CD4-positive, alpha-beta memory T cell (primary cell): ENCODE measurements at regions not wholly inside any gene's neighbourhood (a gene's known extent, or its start where the extent isn't known, plus 50 kb on each side); places are given as distances from the start of the nearest gene placed in this dataset.

Experiments used
- CTCF ChIA-PET: fragments of 350-600 bp; sonication (Branson Sonifier 250); formaldehyde crosslinking; loops from one replicate; lab custom pipeline; 2021; ENCODE audit warnings: inconsistent platforms; ENCODE audit not compliant: partially characterized antibody; lab: Charles Lee
- POLR2A ChIA-PET: fragments of 350-600 bp; sonication (Branson Sonifier 250); formaldehyde crosslinking; loops from one replicate; lab custom pipeline; 2021; ENCODE audit not compliant: partially characterized antibody; lab: Charles Lee
- DNase-seq, 5 donors: peaks; one replicate each; pipeline versions ENCODE4 v3.0.0 to v3.0.0-alpha.2; 2020 to 2022; ENCODE audit warnings: mixed read lengths in 1 of 5
- H3K27ac ChIP-seq: one replicate; pipeline ENCODE4 v1.7.0; 2013; ENCODE audit warnings: low read depth, low read length
- H3K27me3 ChIP-seq: 2 replicates; pipeline ENCODE4 v1.7.0; 2013; ENCODE audit warnings: mild to moderate bottlenecking, low read length, moderate library complexity; ENCODE audit not compliant: insufficient read depth
- H3K36me3 ChIP-seq: 2 replicates; pipeline ENCODE4 v1.7.0; 2013; ENCODE audit warnings: mild to moderate bottlenecking, low read length, moderate library complexity; ENCODE audit not compliant: insufficient read depth
- H3K4me1 ChIP-seq: 2 replicates; pipeline ENCODE4 v1.7.0; 2013; ENCODE audit warnings: mild to moderate bottlenecking, low read length, moderate library complexity; ENCODE audit not compliant: insufficient read depth
- H3K4me3 ChIP-seq, 2 donors: one replicate each; pipeline ENCODE4 v1.7.0; 2013; ENCODE audit warnings: low read length in 2 of 2, mild to moderate bottlenecking in 1 of 2
- H3K9me3 ChIP-seq, 2 donors: one replicate each; pipeline ENCODE4 v1.7.0; 2013; ENCODE audit warnings: low read length in 2 of 2, control low read depth in 1 of 2; ENCODE audit not compliant: control insufficient read depth in 1 of 2
- H3K27ac Mint-ChIP-seq, 7 donors: one replicate each; pipeline ENCODE4 v1.8.0; 2020 to 2021; ENCODE audit warnings: mixed read lengths in 7 of 7, mild to moderate bottlenecking in 6 of 7, inconsistent platforms in 3 of 7, moderate library complexity in 3 of 7
- H3K27me3 Mint-ChIP-seq, 2 donors: one replicate each; pipeline ENCODE4 v1.8.0; 2020 to 2021; ENCODE audit warnings: mixed read lengths in 2 of 2
- H3K36me3 Mint-ChIP-seq, 2 donors: one replicate each; pipeline ENCODE4 v1.8.0; 2020 to 2021; ENCODE audit warnings: mixed read lengths in 2 of 2, inconsistent platforms in 1 of 2, mild to moderate bottlenecking in 1 of 2
- H3K4me1 Mint-ChIP-seq, 4 donors: one replicate each; pipeline ENCODE4 v1.8.0; 2020 to 2021; ENCODE audit warnings: mixed read lengths in 4 of 4, mild to moderate bottlenecking in 1 of 4
- H3K4me3 Mint-ChIP-seq, 8 donors: one replicate each; pipeline ENCODE4 v1.8.0; 2020 to 2021; ENCODE audit warnings: mixed read lengths in 8 of 8, mild to moderate bottlenecking in 7 of 8, moderate library complexity in 6 of 8, inconsistent platforms in 3 of 8
- H3K9me3 Mint-ChIP-seq, 8 donors: one replicate each; pipeline ENCODE4 v1.8.0; 2020 to 2021; ENCODE audit warnings: mixed read lengths in 8 of 8, mild to moderate bottlenecking in 5 of 8, inconsistent platforms in 3 of 8, moderate library complexity in 1 of 8
- intact Hi-C: fragments of 100-400 bp; cut with micrococcal nuclease; formaldehyde crosslinking; loops from one replicate; pipeline ENCODE4 v1.15.1; 2023

DNA sequence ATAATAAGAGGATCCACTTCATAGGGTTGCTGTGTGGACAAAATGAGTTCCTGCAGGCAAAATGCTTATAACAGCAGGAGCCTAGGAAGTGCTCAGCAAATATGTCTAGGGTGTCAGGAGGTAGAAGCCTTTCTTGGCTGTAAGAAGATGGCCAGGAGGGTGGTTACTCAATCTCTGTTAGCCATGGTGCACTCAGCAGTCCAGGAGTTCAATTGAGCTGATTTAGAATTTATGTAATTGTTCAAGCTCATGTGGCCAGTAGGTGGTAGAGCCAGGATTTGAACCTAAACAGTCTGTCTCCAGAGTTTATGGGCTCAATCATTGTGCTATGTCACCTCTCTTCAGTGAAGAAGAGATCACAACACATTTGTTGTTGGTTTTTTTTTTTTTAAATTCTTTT lies 381.2 kb downstream of the KIF4B start:
- Mint-ChIP-seq H3K27me3 (no peaks in the 10 kb centered on the region), H3K4me3 (no peak overlapping the region), H3K36me3 (no peaks in the 10 kb centered on the region), H3K27ac (no peak overlapping the region), H3K4me1 (no peaks in the 10 kb centered on the region), H3K9me3 (peaks cover 0 to 1% (median 0%) of the 10 kb centered on the region in 8 donors)
- H3K4me1 ChIP-seq: no peaks in the 10 kb centered on the region
- CTCF ChIA-PET: no interaction called here
- intact Hi-C loops: no loop called here
- POLR2A ChIA-PET: no interaction called here
- no peak overlapping the region for H3K4me3 ChIP-seq
- H3K27ac ChIP-seq: no peak overlapping the region
- no peaks in the 10 kb centered on the region for H3K27me3 ChIP-seq
- H3K9me3 ChIP-seq: no peaks in the 10 kb centered on the region
- no peaks in the 10 kb centered on the region for H3K36me3 ChIP-seq
- DNase-seq: no peak

DNA sequence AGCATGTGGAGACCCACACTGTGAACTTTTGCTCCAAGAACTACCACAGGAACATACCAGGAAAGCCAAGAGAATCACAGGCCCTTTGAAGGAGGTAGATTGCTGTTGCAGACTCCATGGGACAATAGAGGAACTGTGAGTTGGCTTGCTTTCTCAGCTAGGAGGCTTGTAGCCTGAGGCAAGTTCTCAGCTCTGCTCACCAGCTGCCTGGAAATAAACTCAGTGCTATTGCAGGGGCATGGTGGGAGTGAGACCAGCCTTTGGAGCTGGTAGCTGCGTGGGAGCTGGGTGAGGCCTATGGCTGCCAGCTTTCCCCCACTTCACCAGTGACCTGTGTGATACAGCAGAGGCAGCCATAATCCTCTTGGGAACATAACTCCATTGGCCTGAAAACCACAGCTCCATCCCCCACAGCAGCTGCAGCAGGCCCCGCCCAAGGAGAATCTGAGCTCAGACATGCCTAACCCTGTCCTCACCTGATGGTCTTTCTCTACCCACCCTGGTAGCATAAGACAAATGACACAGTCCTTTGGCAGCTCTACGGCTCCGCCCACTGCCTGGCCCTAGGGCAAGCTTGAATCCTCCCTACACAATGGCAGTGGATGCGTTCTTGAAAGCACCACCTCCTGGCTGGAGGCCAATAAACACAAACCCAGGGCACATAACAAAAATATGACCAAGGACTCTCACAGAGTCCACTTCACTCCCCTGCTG lies 389.5 kb downstream of the KIF4B start:
- intact Hi-C loops: no loop called here
- Mint-ChIP-seq H3K4me3 (no peak overlapping the region), H3K4me1 (no peaks in the 10 kb centered on the region), H3K27ac (no peak overlapping the region), H3K9me3 (peaks cover 4 to 27% (median 15%) of the 10 kb centered on the region in 8 donors), H3K36me3 (no peaks in the 10 kb centered on the region), H3K27me3 (peaks cover 0 to 1% of the 10 kb centered on the region in 2 donors)
- Histone ChIP-seq H3K36me3 (no peaks in the 10 kb centered on the region), H3K4me1 (no peaks in the 10 kb centered on the region), H3K9me3 (peaks cover 0 to 3% of the 10 kb centered on the region in 2 donors), H3K4me3 (no peak overlapping the region), H3K27ac (no peak overlapping the region), H3K27me3 (no peaks in the 10 kb centered on the region)
- POLR2A ChIA-PET: no interaction called here
- no peak for DNase-seq
- CTCF ChIA-PET: no interaction called here

DNA sequence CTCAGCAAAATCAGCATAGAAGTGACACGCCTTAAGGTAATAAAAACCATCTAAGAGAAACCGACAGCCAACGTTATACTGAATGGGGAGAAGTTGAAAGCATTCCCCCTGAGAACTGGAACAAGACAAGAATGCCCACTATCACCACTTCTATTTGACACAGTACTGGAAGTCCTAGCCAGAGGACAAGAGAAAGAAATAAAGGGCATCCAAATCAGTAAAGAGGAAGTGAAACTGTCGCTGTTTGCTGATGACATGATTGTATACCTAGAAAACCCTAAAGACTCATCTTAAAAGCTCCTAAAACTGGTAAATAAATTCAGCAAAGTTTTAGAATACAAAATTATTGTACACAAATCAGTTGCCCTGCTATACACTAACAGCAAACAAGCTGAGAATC lies 393.3 kb downstream of the KIF4B start:
- Mint-ChIP-seq H3K4me1 (no peaks in the 10 kb centered on the region), H3K27me3 (peaks cover 0 to 1% of the 10 kb centered on the region in 2 donors), H3K9me3 (peaks cover 4 to 27% (median 15%) of the 10 kb centered on the region in 8 donors), H3K4me3 (no peak overlapping the region), H3K36me3 (no peaks in the 10 kb centered on the region), H3K27ac (no peak overlapping the region)
- H3K27ac ChIP-seq: no peak overlapping the region
- CTCF ChIA-PET: no interaction called here
- POLR2A ChIA-PET: no interaction called here
- peaks cover 0 to 3% of the 10 kb centered on the region in 2 donors for H3K9me3 ChIP-seq
- no peaks in the 10 kb centered on the region for H3K4me1 ChIP-seq
- H3K27me3 ChIP-seq: no peaks in the 10 kb centered on the region
- no peak overlapping the region for H3K4me3 ChIP-seq
- intact Hi-C loops: no loop called here
- no peak for DNase-seq
- no peaks in the 10 kb centered on the region for H3K36me3 ChIP-seq

DNA sequence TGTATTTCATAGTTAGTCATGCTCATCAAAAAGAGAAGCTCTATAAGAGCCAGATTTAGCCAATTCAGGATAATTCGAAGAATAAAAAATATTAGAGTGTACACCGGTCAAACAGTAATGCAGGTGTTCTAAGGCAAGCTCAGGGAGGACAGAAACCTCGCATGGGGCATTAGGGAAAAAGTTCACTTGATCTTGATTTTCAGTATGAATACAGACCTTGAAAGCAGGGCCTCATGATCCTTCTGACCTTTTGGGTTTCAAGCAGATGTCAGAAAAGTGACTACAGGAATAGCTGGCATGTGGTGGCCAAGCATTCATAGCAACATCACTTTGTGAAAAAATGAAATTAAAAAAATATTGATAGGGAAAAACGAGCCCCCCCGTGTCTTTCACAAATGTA lies 394.9 kb downstream of the KIF4B start:
- H3K36me3 ChIP-seq: no peaks in the 10 kb centered on the region
- intact Hi-C loops: no loop called here
- H3K27ac ChIP-seq: no peak overlapping the region
- H3K4me3 ChIP-seq: no peak overlapping the region
- H3K36me3 Mint-ChIP-seq: no peaks in the 10 kb centered on the region
- H3K27ac Mint-ChIP-seq: no peak overlapping the region
- POLR2A ChIA-PET: no interaction called here
- H3K27me3 ChIP-seq: no peaks in the 10 kb centered on the region
- no peak overlapping the region for H3K4me3 Mint-ChIP-seq
- H3K4me1 ChIP-seq: no peaks in the 10 kb centered on the region
- no peaks in the 10 kb centered on the region for H3K9me3 ChIP-seq
- H3K9me3 Mint-ChIP-seq: peaks cover 3 to 24% (median 10%) of the 10 kb centered on the region in 8 donors
- H3K4me1 Mint-ChIP-seq: no peaks in the 10 kb centered on the region
- no peaks in the 10 kb centered on the region for H3K27me3 Mint-ChIP-seq
- CTCF ChIA-PET: no interaction called here
- DNase-seq: no peak

DNA sequence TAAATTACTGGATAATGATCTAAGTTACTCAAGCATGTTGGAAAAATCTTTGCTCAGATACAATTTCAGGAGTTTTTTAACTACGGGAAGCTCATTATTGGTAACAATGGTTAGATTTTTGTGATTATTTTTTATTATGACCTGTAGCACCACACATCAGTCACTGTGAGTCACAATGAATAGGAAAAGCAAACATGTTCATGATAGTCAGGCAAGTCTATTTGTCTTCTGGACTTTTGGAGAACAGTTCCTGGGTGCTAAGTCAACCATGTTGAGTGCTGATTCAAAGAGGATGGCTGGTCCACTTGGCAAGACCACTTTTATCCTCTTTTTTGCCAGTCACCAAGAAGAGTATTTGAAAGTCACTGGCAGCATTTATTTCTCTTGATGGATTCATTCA lies 403.2 kb downstream of the KIF4B start:
- ChIA-PET POLR2A (no interaction called here), CTCF (no interaction called here)
- no peaks in the 10 kb centered on the region for H3K27me3 Mint-ChIP-seq
- no peak overlapping the region for H3K4me3 ChIP-seq
- intact Hi-C loops: no loop called here
- no peaks in the 10 kb centered on the region for H3K4me1 Mint-ChIP-seq
- H3K36me3 ChIP-seq: no peaks in the 10 kb centered on the region
- no peak overlapping the region for H3K27ac ChIP-seq
- H3K4me3 Mint-ChIP-seq: no peak overlapping the region
- H3K27me3 ChIP-seq: no peaks in the 10 kb centered on the region
- H3K27ac Mint-ChIP-seq: no peak overlapping the region
- no peak for DNase-seq
- H3K36me3 Mint-ChIP-seq: no peaks in the 10 kb centered on the region
- H3K9me3 ChIP-seq: no peaks in the 10 kb centered on the region
- peaks cover 0 to 8% (median 0%) of the 10 kb centered on the region in 8 donors for H3K9me3 Mint-ChIP-seq
- H3K4me1 ChIP-seq: no peaks in the 10 kb centered on the region

DNA sequence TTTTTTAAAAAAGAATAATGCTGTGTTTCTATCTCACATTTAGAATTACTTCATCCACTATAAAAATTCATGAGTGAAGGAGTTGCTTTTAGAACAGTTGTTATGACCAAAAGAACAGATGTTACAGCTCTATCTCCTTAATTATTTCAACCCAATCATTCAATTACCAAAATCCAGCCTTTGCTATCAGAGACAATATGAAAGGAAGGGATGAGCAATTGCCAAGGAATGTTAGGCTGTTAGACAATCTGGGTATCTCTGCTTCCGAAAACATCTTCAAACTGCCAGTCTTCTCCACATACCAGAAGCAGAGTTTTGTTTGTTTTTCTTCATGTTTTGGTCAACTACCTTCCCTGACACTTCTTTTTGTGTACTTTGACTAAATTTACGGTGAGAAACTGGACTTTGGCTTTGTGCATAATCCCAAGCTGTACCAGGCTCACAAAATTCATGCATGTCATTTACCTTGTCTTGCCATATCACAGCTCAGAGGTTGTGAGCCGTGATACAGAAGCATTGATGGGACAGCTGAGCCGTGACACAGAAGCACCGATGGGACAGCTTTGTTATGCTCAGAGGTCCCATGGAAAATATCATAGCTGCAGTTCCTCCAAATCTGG lies 405.5 kb downstream of the KIF4B start:
- DNase-seq: no peak
- Histone ChIP-seq H3K36me3 (no peaks in the 10 kb centered on the region), H3K27me3 (no peaks in the 10 kb centered on the region), H3K4me3 (no peak overlapping the region), H3K27ac (no peak overlapping the region), H3K4me1 (no peaks in the 10 kb centered on the region), H3K9me3 (no peaks in the 10 kb centered on the region)
- Mint-ChIP-seq H3K9me3 (peaks cover 0 to 4% (median 0%) of the 10 kb centered on the region in 8 donors), H3K27me3 (no peaks in the 10 kb centered on the region), H3K36me3 (no peaks in the 10 kb centered on the region), H3K4me1 (no peaks in the 10 kb centered on the region), H3K27ac (no peak overlapping the region), H3K4me3 (no peak overlapping the region)
- intact Hi-C loops: no loop called here
- CTCF ChIA-PET: no interaction called here
- POLR2A ChIA-PET: no interaction called here

DNA sequence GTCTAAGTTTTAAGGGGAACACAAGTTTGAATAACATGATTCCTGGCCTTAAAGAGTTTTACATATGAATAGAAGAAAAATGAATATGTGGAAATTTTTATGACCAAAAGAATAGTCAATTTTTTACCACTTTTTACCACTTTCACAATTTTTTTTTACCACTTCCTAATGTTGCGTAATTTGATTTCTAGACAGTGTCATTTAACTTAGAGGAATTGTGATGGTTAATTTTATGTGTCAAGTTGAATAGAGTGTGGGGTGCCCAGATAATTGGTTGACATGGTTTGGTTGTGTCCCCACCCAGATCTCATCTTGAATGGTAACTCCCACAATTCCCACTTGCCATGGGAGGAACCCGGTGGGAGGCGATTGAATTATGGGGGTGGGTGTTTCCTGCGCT lies 416.6 kb downstream of the KIF4B start:
- no peaks in the 10 kb centered on the region for H3K36me3 ChIP-seq
- H3K4me3 ChIP-seq: no peak overlapping the region
- no peak overlapping the region for H3K27ac ChIP-seq
- H3K27ac Mint-ChIP-seq: no peak overlapping the region
- no peaks in the 10 kb centered on the region for H3K27me3 ChIP-seq
- H3K4me3 Mint-ChIP-seq: no peak overlapping the region
- POLR2A ChIA-PET: no interaction called here
- CTCF ChIA-PET: no interaction called here
- no peaks in the 10 kb centered on the region for H3K9me3 ChIP-seq
- H3K27me3 Mint-ChIP-seq: no peaks in the 10 kb centered on the region
- H3K4me1 Mint-ChIP-seq: no peaks in the 10 kb centered on the region
- intact Hi-C loops: no loop called here
- no peaks in the 10 kb centered on the region for H3K36me3 Mint-ChIP-seq
- H3K9me3 Mint-ChIP-seq: peaks cover 0 to 3% (median 2%) of the 10 kb centered on the region in 8 donors
- H3K4me1 ChIP-seq: no peaks in the 10 kb centered on the region
- no peak for DNase-seq
